PFSK-1 (cell line): ENCODE measurements at regions not wholly inside any gene's neighbourhood (a gene's known extent, or its start where the extent isn't known, plus 50 kb on each side); places are given as distances from the start of the nearest gene placed in this dataset.

Experiments
- POLR2AphosphoS5 ChIP-seq: IDR thresholded peaks from 2 replicates; pipeline ENCODE4 v1.6.1; 2012; ENCODE audit warnings: low read depth, mild to moderate bottlenecking, control low read depth, low read length, moderate library complexity
- SIN3A ChIP-seq: IDR thresholded peaks from 2 replicates; pipeline ENCODE4 v1.6.1; 2012; ENCODE audit warnings: mild to moderate bottlenecking, low read length, moderate library complexity, borderline replicate concordance; ENCODE audit not compliant: insufficient read depth
- TAF1 ChIP-seq: IDR thresholded peaks from 2 replicates; pipeline ENCODE4 v1.6.1; 2012; ENCODE audit warnings: low read length, control low read depth, borderline replicate concordance; ENCODE audit not compliant: insufficient read depth
- TF ChIP-seq, protein P1 (sequence below), 2 experiments: IDR thresholded peaks; 2 replicates each; pipeline versions ENCODE4 v1.6.1 to v1.8.0; 2011 to 2012; ENCODE audit warnings: low read depth in 2 of 2, low read length in 2 of 2, control low read depth in 1 of 2, inconsistent platforms in 1 of 2, mild to moderate bottlenecking in 1 of 2, moderate library complexity in 1 of 2; ENCODE audit not compliant: insufficient read depth in 1 of 2

DNA sequence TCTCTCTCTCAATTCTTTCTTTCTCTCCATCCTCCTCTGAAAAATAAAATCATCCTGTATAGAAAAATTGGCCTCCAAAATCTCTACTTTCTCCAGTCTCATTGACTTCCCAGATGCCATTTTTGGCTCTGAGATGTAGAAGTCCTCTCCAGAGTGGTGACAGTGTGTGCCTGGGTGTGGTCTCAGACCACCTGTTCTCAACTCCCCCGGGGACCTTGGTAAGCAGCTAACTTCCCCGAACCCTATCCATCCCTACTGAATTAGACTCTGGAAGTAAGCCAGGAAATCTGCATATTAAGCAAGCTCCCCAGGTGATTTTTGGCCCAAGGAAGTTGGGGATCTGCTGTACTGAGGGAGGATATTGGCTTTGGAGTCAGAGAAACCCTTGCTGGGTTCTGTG, 120.5 kb downstream of the WDR11 start:
- TF ChIP-seq TAF1 (no peak), POLR2AphosphoS5 (no peak), SIN3A (no peak)
- TF ChIP-seq, protein P1, sequence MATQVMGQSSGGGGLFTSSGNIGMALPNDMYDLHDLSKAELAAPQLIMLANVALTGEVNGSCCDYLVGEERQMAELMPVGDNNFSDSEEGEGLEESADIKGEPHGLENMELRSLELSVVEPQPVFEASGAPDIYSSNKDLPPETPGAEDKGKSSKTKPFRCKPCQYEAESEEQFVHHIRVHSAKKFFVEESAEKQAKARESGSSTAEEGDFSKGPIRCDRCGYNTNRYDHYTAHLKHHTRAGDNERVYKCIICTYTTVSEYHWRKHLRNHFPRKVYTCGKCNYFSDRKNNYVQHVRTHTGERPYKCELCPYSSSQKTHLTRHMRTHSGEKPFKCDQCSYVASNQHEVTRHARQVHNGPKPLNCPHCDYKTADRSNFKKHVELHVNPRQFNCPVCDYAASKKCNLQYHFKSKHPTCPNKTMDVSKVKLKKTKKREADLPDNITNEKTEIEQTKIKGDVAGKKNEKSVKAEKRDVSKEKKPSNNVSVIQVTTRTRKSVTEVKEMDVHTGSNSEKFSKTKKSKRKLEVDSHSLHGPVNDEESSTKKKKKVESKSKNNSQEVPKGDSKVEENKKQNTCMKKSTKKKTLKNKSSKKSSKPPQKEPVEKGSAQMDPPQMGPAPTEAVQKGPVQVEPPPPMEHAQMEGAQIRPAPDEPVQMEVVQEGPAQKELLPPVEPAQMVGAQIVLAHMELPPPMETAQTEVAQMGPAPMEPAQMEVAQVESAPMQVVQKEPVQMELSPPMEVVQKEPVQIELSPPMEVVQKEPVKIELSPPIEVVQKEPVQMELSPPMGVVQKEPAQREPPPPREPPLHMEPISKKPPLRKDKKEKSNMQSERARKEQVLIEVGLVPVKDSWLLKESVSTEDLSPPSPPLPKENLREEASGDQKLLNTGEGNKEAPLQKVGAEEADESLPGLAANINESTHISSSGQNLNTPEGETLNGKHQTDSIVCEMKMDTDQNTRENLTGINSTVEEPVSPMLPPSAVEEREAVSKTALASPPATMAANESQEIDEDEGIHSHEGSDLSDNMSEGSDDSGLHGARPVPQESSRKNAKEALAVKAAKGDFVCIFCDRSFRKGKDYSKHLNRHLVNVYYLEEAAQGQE (IDR thresholded peaks at IDR 0.05; ENCODE audit: insufficient read depth in 1 of 2, low read depth in 2 of 2, low read length in 2 of 2), result no peak
